ENCODE measurements at regions not wholly inside any gene's neighbourhood (a gene's known extent, or its start where the extent isn't known, plus 50 kb on each side); places are given as distances from the start of the nearest gene placed in this dataset.

DNA sequence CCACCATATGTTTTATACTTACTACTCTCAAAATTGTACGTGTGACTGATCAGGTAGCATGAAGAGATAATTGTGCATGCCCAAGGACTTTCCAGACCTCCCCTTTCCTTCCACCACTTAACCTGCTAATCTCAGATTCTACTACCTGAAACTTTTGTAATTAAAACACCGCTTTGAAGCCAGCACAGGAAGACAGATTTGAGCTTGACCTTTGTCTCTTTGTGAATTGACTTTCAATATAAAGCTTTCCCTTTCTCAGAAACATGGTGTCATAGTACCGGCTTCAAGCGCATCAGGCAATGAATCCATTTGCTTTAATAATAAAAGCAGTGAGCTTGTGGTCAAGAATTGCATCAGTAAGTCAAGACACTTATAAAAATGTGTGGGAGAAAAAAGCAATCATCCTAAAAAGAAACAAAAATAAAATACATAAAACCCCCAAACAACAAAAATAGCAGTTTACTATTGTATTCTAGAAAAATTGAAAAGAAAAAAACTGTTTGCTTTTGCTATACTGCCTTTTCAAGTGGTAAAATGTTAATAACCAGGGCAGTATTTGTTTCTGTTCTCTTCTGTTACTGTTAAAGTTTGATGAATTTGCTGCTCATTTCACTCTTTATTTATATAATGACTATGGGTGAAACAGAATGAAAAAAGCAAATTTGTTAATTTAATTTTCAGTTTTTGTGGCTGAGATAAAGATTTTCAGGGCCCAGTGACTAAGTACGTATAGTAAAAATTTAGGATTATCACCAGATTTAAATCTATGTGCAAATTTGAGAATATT lies 2075.3 kb downstream of the PCDH9 start:
- TF ChIP-seq, protein P1, sequence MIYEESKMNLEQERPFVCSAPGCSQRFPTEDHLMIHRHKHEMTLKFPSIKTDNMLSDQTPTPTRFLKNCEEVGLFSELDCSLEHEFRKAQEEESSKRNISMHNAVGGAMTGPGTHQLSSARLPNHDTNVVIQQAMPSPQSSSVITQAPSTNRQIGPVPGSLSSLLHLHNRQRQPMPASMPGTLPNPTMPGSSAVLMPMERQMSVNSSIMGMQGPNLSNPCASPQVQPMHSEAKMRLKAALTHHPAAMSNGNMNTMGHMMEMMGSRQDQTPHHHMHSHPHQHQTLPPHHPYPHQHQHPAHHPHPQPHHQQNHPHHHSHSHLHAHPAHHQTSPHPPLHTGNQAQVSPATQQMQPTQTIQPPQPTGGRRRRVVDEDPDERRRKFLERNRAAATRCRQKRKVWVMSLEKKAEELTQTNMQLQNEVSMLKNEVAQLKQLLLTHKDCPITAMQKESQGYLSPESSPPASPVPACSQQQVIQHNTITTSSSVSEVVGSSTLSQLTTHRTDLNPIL (CRISPR knock-in tag; IDR thresholded peaks at IDR 0.05; ENCODE audit: low read depth): no peak
- TF ChIP-seq CSDC2 (CRISPR knock-in tag; IDR thresholded peaks at IDR 0.05): no peak
- no peak for TF ChIP-seq OSR1 (CRISPR knock-in tag; IDR thresholded peaks at IDR 0.05)
- TF ChIP-seq, protein P2, sequence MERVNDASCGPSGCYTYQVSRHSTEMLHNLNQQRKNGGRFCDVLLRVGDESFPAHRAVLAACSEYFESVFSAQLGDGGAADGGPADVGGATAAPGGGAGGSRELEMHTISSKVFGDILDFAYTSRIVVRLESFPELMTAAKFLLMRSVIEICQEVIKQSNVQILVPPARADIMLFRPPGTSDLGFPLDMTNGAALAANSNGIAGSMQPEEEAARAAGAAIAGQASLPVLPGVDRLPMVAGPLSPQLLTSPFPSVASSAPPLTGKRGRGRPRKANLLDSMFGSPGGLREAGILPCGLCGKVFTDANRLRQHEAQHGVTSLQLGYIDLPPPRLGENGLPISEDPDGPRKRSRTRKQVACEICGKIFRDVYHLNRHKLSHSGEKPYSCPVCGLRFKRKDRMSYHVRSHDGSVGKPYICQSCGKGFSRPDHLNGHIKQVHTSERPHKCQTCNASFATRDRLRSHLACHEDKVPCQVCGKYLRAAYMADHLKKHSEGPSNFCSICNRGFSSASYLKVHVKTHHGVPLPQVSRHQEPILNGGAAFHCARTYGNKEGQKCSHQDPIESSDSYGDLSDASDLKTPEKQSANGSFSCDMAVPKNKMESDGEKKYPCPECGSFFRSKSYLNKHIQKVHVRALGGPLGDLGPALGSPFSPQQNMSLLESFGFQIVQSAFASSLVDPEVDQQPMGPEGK (CRISPR knock-in tag; IDR thresholded peaks at IDR 0.05; ENCODE audit: borderline replicate concordance): no peak
- no peak for TF ChIP-seq POU6F1 (CRISPR knock-in tag; IDR thresholded peaks at IDR 0.05; ENCODE audit: borderline replicate concordance, low read depth)
- TF ChIP-seq ZC3H10 (CRISPR knock-in tag; IDR thresholded peaks at IDR 0.05): no peak
- TF ChIP-seq PPARA (CRISPR knock-in tag; IDR thresholded peaks at IDR 0.05; ENCODE audit: borderline replicate concordance): no peak
- TF ChIP-seq TSHZ2 (CRISPR knock-in tag; IDR thresholded peaks at IDR 0.05): no peak
- TF ChIP-seq CSRNP3 (CRISPR knock-in tag; IDR thresholded peaks at IDR 0.05): no peak
- ATAC-seq: no peak

DNA sequence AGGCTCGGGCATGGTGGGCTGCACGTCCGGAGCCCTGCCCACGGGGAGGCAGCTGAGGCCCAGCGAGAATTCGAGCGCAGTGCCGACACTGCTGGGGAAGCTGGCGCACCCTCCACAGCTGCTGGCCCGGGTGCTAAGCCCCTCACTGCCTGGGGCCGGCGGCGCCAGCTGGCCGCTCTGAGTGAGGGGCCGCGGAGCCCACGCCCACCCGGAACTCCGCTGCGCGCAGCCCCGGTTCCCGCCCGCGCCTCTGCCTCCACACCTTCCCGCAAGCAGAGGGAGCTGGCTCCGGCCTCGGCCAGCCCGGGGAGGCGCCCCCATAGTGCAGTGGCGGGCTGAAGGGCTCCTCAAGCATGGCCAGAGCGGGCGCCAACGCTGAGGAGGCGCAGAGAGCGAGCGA lies 2080.4 kb downstream of the PCDH9 start:
- TF ChIP-seq SNAI2 (CRISPR knock-in tag; IDR thresholded peaks at IDR 0.05) (no peak), ARNTL (CRISPR knock-in tag; IDR thresholded peaks at IDR 0.05; ENCODE audit: borderline replicate concordance, low read depth) (no peak), TOX (CRISPR knock-in tag; IDR thresholded peaks at IDR 0.05; ENCODE audit: borderline replicate concordance) (no peak), PPARA (CRISPR knock-in tag; IDR thresholded peaks at IDR 0.05; ENCODE audit: borderline replicate concordance) (no peak), GLIS3 (CRISPR knock-in tag; IDR thresholded peaks at IDR 0.05) (no peak), OSR1 (CRISPR knock-in tag; IDR thresholded peaks at IDR 0.05) (no peak), TCF4 (CRISPR knock-in tag; IDR thresholded peaks at IDR 0.05; ENCODE audit: borderline replicate concordance) (no peak), CSDC2 (CRISPR knock-in tag; IDR thresholded peaks at IDR 0.05) (no peak), TSHZ2 (CRISPR knock-in tag; IDR thresholded peaks at IDR 0.05) (no peak), ISL1 (CRISPR knock-in tag; IDR thresholded peaks at IDR 0.05) (no peak), ESRRG (CRISPR knock-in tag; IDR thresholded peaks at IDR 0.05) (no peak), ZNF565 (CRISPR knock-in tag; conservative IDR thresholded peaks at IDR 0.05; ENCODE audit: low read depth) (no peak), RARB (CRISPR knock-in tag; IDR thresholded peaks at IDR 0.05) (no peak), ZNF8 (CRISPR knock-in tag; IDR thresholded peaks at IDR 0.05) (no peak), ZNF70 (CRISPR knock-in tag; IDR thresholded peaks at IDR 0.05) (no peak), BACH2 (CRISPR knock-in tag; IDR thresholded peaks at IDR 0.05; ENCODE audit: borderline replicate concordance) (no peak), CSRNP3 (CRISPR knock-in tag; IDR thresholded peaks at IDR 0.05) (no peak)
- TF ChIP-seq, protein P2 (CRISPR knock-in tag; IDR thresholded peaks at IDR 0.05; ENCODE audit: borderline replicate concordance): no peak
- TF ChIP-seq, protein P1 (CRISPR knock-in tag; IDR thresholded peaks at IDR 0.05; ENCODE audit: low read depth): no peak
- no peak for ATAC-seq
